ENCODE measurements at regions not wholly inside any gene's neighbourhood (a gene's known extent, or its start where the extent isn't known, plus 50 kb on each side); places are given as distances from the start of the nearest gene placed in this dataset.

GRCh38 chr18:46257366-46257765 lies 153.2 kb downstream of the HAUS1 start:
- H3K4me1 ChIP-seq (ENCODE audit: control insufficient read depth in 1 of 2, insufficient read depth in 2 of 2, low read length in 2 of 2), result peaks cover 0 to 9% of the 10 kb centered on the region in 2 experiments; a peak in 1 of 4 replicates
- no peak overlapping the region for H2AFZ ChIP-seq (ENCODE audit: low read depth, low read length, poor library complexity, severe bottlenecking)
- H3K79me2 ChIP-seq (ENCODE audit: insufficient read depth, low read length), result peaks cover 14% of the 10 kb centered on the region; the same call in 1 of the 2 replicates
- no peaks in the 10 kb centered on the region for H3K9me2 ChIP-seq (ENCODE audit: insufficient read depth)
- TF ChIP-seq ELF1 (IDR thresholded peaks at IDR 0.05; ENCODE audit: borderline replicate concordance, low read depth) (no peak), JUND (IDR thresholded peaks at IDR 0.05) (no peak), YY1 (IDR thresholded peaks at IDR 0.05; ENCODE audit: extremely low read depth, insufficient replicate concordance, low read depth, low read length) (no peak), ZNF274 (IDR thresholded peaks at IDR 0.05; ENCODE audit: low read depth, low read length) (no peak), EGR1 (IDR thresholded peaks at IDR 0.05; ENCODE audit: low read depth) (no peak), EZH2phosphoT487 (IDR thresholded peaks at IDR 0.05; ENCODE audit: borderline replicate concordance) (no peak)
- no TSS peak for BruUV-seq (replicated peaks)
- intact Hi-C loops (cut with micrococcal nuclease), result no loop called here
- no peaks in the 10 kb centered on the region for H3K9me3 ChIP-seq (ENCODE audit: control insufficient read depth in 1 of 2, insufficient read depth in 1 of 2, low read depth in 1 of 2, low read length in 2 of 2)
- DNase-seq (ENCODE audit: low read depth, low spot score) (no peak), ATAC-seq (no peak)
- H3K4me3 ChIP-seq (replicated peaks in 1 of 2; ENCODE audit: low read depth in 1 of 2, low read length in 2 of 2), result no peak overlapping the region
- ChIA-PET RAD21 (ENCODE audit: low non-redundant PET in 1 of 2, low total read pairs in 2 of 2, uncharacterized antibody in 2 of 2, unreplicated experiment in 2 of 2) (no interaction called here), POLR2A (no interaction called here), CTCF (no interaction called here)
- H3K27me3 ChIP-seq (ENCODE audit: insufficient read depth, low read length), result no peaks in the 10 kb centered on the region
- no peak overlapping the region for H3K4me2 ChIP-seq (ENCODE audit: low read length)
- H3K27ac ChIP-seq (ENCODE audit: low read depth, low read length), result no peak overlapping the region
- H3K9ac ChIP-seq (ENCODE audit: low read length), result no peak overlapping the region
- 0 out of 2 replicates have a peak, but pooled peaks cover 3% of the 10 kb centered on the region for H4K20me1 ChIP-seq (ENCODE audit: insufficient read depth)
- no peaks in the 10 kb centered on the region for H3K36me3 ChIP-seq (ENCODE audit: control insufficient read depth in 1 of 2, insufficient read depth in 2 of 2, low read length in 2 of 2)

- DNase-seq (ENCODE audit: low read depth, low spot score), result no peak
- ChIA-PET RAD21 (ENCODE audit: low non-redundant PET in 1 of 2, low total read pairs in 2 of 2, uncharacterized antibody in 2 of 2, unreplicated experiment in 2 of 2) (no interaction called here), POLR2A (no interaction called here), CTCF (no interaction called here)
- no TSS peak for BruUV-seq (replicated peaks)
- no peak for TF ChIP-seq ATF3 (IDR thresholded peaks at IDR 0.05)
- TF ChIP-seq JUND (IDR thresholded peaks at IDR 0.05), result no peak
- no peak for TF ChIP-seq SP1 (IDR thresholded peaks at IDR 0.05; ENCODE audit: low read depth)
- no peak for TF ChIP-seq ELF1 (IDR thresholded peaks at IDR 0.05; ENCODE audit: borderline replicate concordance, low read depth)
- TF ChIP-seq SRF (IDR thresholded peaks at IDR 0.05; ENCODE audit: low read depth), result no peak
- Histone ChIP-seq H3K27me3 (ENCODE audit: insufficient read depth, low read length) (no peaks in the 10 kb centered on the region), H3K27ac (ENCODE audit: low read depth, low read length) (no peak overlapping the region), H3K4me3 (replicated peaks in 1 of 2; ENCODE audit: low read depth in 1 of 2, low read length in 2 of 2) (no peak overlapping the region), H3K4me2 (ENCODE audit: low read length) (no peak overlapping the region), H4K20me1 (ENCODE audit: insufficient read depth) (0 out of 2 replicates have a peak, but pooled peaks cover 3% of the 10 kb centered on the region), H2AFZ (ENCODE audit: low read depth, low read length, poor library complexity, severe bottlenecking) (no peak overlapping the region), H3K9me3 (ENCODE audit: control insufficient read depth in 1 of 2, insufficient read depth in 1 of 2, low read depth in 1 of 2, low read length in 2 of 2) (no peaks in the 10 kb centered on the region), H3K79me2 (ENCODE audit: insufficient read depth, low read length) (peaks cover 14% of the 10 kb centered on the region; the same call in 1 of the 2 replicates), H3K4me1 (ENCODE audit: control insufficient read depth in 1 of 2, insufficient read depth in 2 of 2, low read length in 2 of 2) (peaks cover 0 to 9% of the 10 kb centered on the region in 2 experiments; a peak in 1 of 4 replicates), H3K9me2 (ENCODE audit: insufficient read depth) (no peaks in the 10 kb centered on the region), H3K36me3 (ENCODE audit: control insufficient read depth in 1 of 2, insufficient read depth in 2 of 2, low read length in 2 of 2) (peaks cover 0 to 13% of the 10 kb centered on the region in 2 experiments; a peak in 1 of 4 replicates), H3K9ac (ENCODE audit: low read length) (no peak overlapping the region)
- intact Hi-C loops (cut with micrococcal nuclease), result loop anchor here (10.0 kb wide), 1 partner anchor 105 kb away; no protein-coding TSS in a partner anchor
- no peak; the same call in 1 of the 2 replicates for ATAC-seq
Observed at GRCh38 chr18:46260016-46260878, 156.1 kb downstream of the HAUS1 start.

Data from HCT116 (cell line).